ENCODE measurements at regions not wholly inside any gene's neighbourhood (a gene's known extent, or its start where the extent isn't known, plus 50 kb on each side); places are given as distances from the start of the nearest gene placed in this dataset.

- H3K36me3 Mint-ChIP-seq = peaks cover 3% of the 10 kb centered on the region
- ATAC-seq (no peak), DNase-seq (no peak)
- CTCF ChIA-PET = interaction anchor here (0.9 to 1.1 kb wide), 3 partner anchors 36 to 41 kb away, joined by 3 to 4 read pairs (median 3); no protein-coding TSS in a partner anchor
- H3K27me3 Mint-ChIP-seq = no peaks in the 10 kb centered on the region
- H3K4me3 Mint-ChIP-seq = no peak overlapping the region
- H3K4me1 Mint-ChIP-seq = peaks cover 6% of the 10 kb centered on the region
- H3K27ac Mint-ChIP-seq = no peak overlapping the region
- no peaks in the 10 kb centered on the region for H3K9me3 Mint-ChIP-seq (ENCODE audit: low read depth)
Measured at GRCh38 chrX:10077425-10078188, 79.2 kb upstream of the CLCN4 start.

- DNase-seq (no peak), ATAC-seq (no peak)
- H3K27ac Mint-ChIP-seq = no peak overlapping the region
- no peak overlapping the region for H3K4me3 Mint-ChIP-seq
- CTCF ChIA-PET = interaction anchor here (0.9 to 1.1 kb wide), 3 partner anchors 35 to 41 kb away, joined by 3 to 4 read pairs (median 3); no protein-coding TSS in a partner anchor
- no peaks in the 10 kb centered on the region for H3K9me3 Mint-ChIP-seq (ENCODE audit: low read depth)
- H3K27me3 Mint-ChIP-seq = no peaks in the 10 kb centered on the region
- H3K4me1 Mint-ChIP-seq = peaks cover 12% of the 10 kb centered on the region
- peaks cover 2% of the 10 kb centered on the region for H3K36me3 Mint-ChIP-seq
Measured at GRCh38 chrX:10078266-10078665, 78.5 kb upstream of the CLCN4 start.

- DNase-seq = no peak
- Mint-ChIP-seq H3K27me3 (no peaks in the 10 kb centered on the region), H3K27ac (no peak overlapping the region), H3K4me1 (peaks cover 19% of the 10 kb centered on the region), H3K36me3 (peaks cover 2% of the 10 kb centered on the region), H3K4me3 (no peak overlapping the region), H3K9me3 (ENCODE audit: low read depth) (no peaks in the 10 kb centered on the region)
- CTCF ChIA-PET = interaction anchor here (1.1 kb wide), 1 partner anchor 40 kb away, joined by 3 read pairs; no protein-coding TSS in a partner anchor
- ATAC-seq = no peak
Measured at GRCh38 chrX:10079231-10079630, 77.5 kb upstream of the CLCN4 start.

- Mint-ChIP-seq H3K27ac (peak overlapping the region; percentile 96), H3K9me3 (ENCODE audit: low read depth) (no peaks in the 10 kb centered on the region), H3K27me3 (no peaks in the 10 kb centered on the region), H3K36me3 (peaks cover 9% of the 10 kb centered on the region), H3K4me3 (no peak overlapping the region), H3K4me1 (peaks cover 39% of the 10 kb centered on the region)
- DNase-seq = no peak
- no peak for ATAC-seq
- CTCF ChIA-PET = interaction anchor here (0.7 to 5.7 kb wide), 6 partner anchors 15 to 85 kb away, joined by 3 to 47 read pairs (median 6); no protein-coding TSS in a partner anchor
Measured at GRCh38 chrX:10083809-10084208, 73.0 kb upstream of the CLCN4 start.

GRCh38 chrX:10085223-10085622 is 71.6 kb upstream of the CLCN4 start:
- Mint-ChIP-seq H3K9me3 (ENCODE audit: low read depth) (no peaks in the 10 kb centered on the region), H3K36me3 (peaks cover 9% of the 10 kb centered on the region), H3K27me3 (no peaks in the 10 kb centered on the region), H3K27ac (peak overlapping the region; percentile 77), H3K4me3 (no peak overlapping the region), H3K4me1 (peaks cover 42% of the 10 kb centered on the region)
- DNase-seq = peak; percentile 42
- ATAC-seq = peak; percentile 54
- CTCF ChIA-PET = interaction anchor here (0.6 to 5.7 kb wide), 5 partner anchors 10 to 82 kb away, joined by 3 to 47 read pairs (median 5); no protein-coding TSS in a partner anchor

GRCh38 chrX:10086676-10087075 is 70.1 kb upstream of the CLCN4 start:
- H3K27me3 Mint-ChIP-seq = no peaks in the 10 kb centered on the region
- CTCF ChIA-PET = interaction anchor here (5.7 kb wide), 1 partner anchor 25 kb away, joined by 47 read pairs; no protein-coding TSS in a partner anchor
- no peak for ATAC-seq
- no peak overlapping the region for H3K4me3 Mint-ChIP-seq
- peak overlapping the region; percentile 76 for H3K27ac Mint-ChIP-seq
- peaks cover 16% of the 10 kb centered on the region for H3K36me3 Mint-ChIP-seq
- H3K4me1 Mint-ChIP-seq = peaks cover 42% of the 10 kb centered on the region
- DNase-seq = no peak
- H3K9me3 Mint-ChIP-seq (ENCODE audit: low read depth) = no peaks in the 10 kb centered on the region

- no peak overlapping the region for H3K4me3 Mint-ChIP-seq
- H3K36me3 Mint-ChIP-seq = peaks cover 18% of the 10 kb centered on the region
- H3K9me3 Mint-ChIP-seq (ENCODE audit: low read depth) = no peaks in the 10 kb centered on the region
- DNase-seq (no peak), ATAC-seq (no peak)
- peaks cover 38% of the 10 kb centered on the region for H3K4me1 Mint-ChIP-seq
- no peak overlapping the region for H3K27ac Mint-ChIP-seq
- no peaks in the 10 kb centered on the region for H3K27me3 Mint-ChIP-seq
- CTCF ChIA-PET = interaction anchor here (0.6 kb wide), 2 partner anchors 8 to 25 kb away, joined by 3 read pairs; no protein-coding TSS in a partner anchor
Measured at GRCh38 chrX:10087391-10087790, 69.4 kb upstream of the CLCN4 start.

GRCh38 chrX:10089378-10089795 is 67.4 kb upstream of the CLCN4 start:
- H3K4me3 Mint-ChIP-seq = no peak overlapping the region
- no peak for ATAC-seq
- H3K27me3 Mint-ChIP-seq = no peaks in the 10 kb centered on the region
- CTCF ChIA-PET = no interaction called here
- H3K27ac Mint-ChIP-seq = no peak overlapping the region
- H3K4me1 Mint-ChIP-seq = peaks cover 22% of the 10 kb centered on the region
- DNase-seq = no peak
- no peaks in the 10 kb centered on the region for H3K9me3 Mint-ChIP-seq (ENCODE audit: low read depth)
- H3K36me3 Mint-ChIP-seq = peaks cover 20% of the 10 kb centered on the region

GRCh38 chrX:10090319-10090718 is 66.5 kb upstream of the CLCN4 start:
- no peaks in the 10 kb centered on the region for H3K27me3 Mint-ChIP-seq
- no peak overlapping the region for H3K4me3 Mint-ChIP-seq
- ATAC-seq (no peak), DNase-seq (no peak)
- no peak overlapping the region for H3K27ac Mint-ChIP-seq
- H3K4me1 Mint-ChIP-seq = peaks cover 15% of the 10 kb centered on the region
- CTCF ChIA-PET = no interaction called here
- peaks cover 20% of the 10 kb centered on the region for H3K36me3 Mint-ChIP-seq
- H3K9me3 Mint-ChIP-seq (ENCODE audit: low read depth) = no peaks in the 10 kb centered on the region

GRCh38 chrX:10095246-10095645 is 61.5 kb upstream of the CLCN4 start:
- peaks cover 33% of the 10 kb centered on the region for H3K4me1 Mint-ChIP-seq
- no peak overlapping the region for H3K27ac Mint-ChIP-seq
- ATAC-seq (no peak), DNase-seq (no peak)
- peaks cover 29% of the 10 kb centered on the region for H3K36me3 Mint-ChIP-seq
- H3K4me3 Mint-ChIP-seq = no peak overlapping the region
- no peaks in the 10 kb centered on the region for H3K9me3 Mint-ChIP-seq (ENCODE audit: low read depth)
- no peaks in the 10 kb centered on the region for H3K27me3 Mint-ChIP-seq
- CTCF ChIA-PET = interaction anchor here (1.0 to 1.4 kb wide), 4 partner anchors 8 to 100 kb away, joined by 3 to 5 read pairs (median 4); no protein-coding TSS in a partner anchor

GRCh38 chrX:10095698-10096432 is 60.9 kb upstream of the CLCN4 start:
- Mint-ChIP-seq H3K4me1 (peaks cover 38% of the 10 kb centered on the region), H3K9me3 (ENCODE audit: low read depth) (no peaks in the 10 kb centered on the region), H3K27ac (peak overlapping the region; percentile 3), H3K4me3 (no peak overlapping the region), H3K27me3 (no peaks in the 10 kb centered on the region), H3K36me3 (peaks cover 31% of the 10 kb centered on the region)
- CTCF ChIA-PET = interaction anchor here (1.0 to 4.0 kb wide), 7 partner anchors 8 to 100 kb away, joined by 3 to 19 read pairs (median 4); no protein-coding TSS in a partner anchor
- no peak for DNase-seq
- ATAC-seq = no peak

- Mint-ChIP-seq H3K36me3 (peaks cover 26% of the 10 kb centered on the region), H3K27me3 (no peaks in the 10 kb centered on the region), H3K9me3 (ENCODE audit: low read depth) (no peaks in the 10 kb centered on the region), H3K4me1 (peaks cover 38% of the 10 kb centered on the region), H3K27ac (peak overlapping the region; percentile 98), H3K4me3 (peak overlapping the region; percentile 88)
- peak; percentile 78 for DNase-seq
- ATAC-seq = peak; percentile 87
- CTCF ChIA-PET = interaction anchor here (1.6 to 4.0 kb wide), 4 partner anchors 13 to 21 kb away, joined by 4 to 19 read pairs (median 8); no protein-coding TSS in a partner anchor
Measured at GRCh38 chrX:10098270-10098713, 58.5 kb upstream of the CLCN4 start.

GRCh38 chrX:10099411-10099810 is 57.4 kb upstream of the CLCN4 start:
- ATAC-seq (no peak), DNase-seq (no peak)
- CTCF ChIA-PET = interaction anchor here (1.1 to 4.0 kb wide), 6 partner anchors 11 to 104 kb away, joined by 3 to 19 read pairs (median 5); no protein-coding TSS in a partner anchor
- Mint-ChIP-seq H3K4me3 (peak overlapping the region; percentile 88), H3K36me3 (peaks cover 28% of the 10 kb centered on the region), H3K9me3 (ENCODE audit: low read depth) (no peaks in the 10 kb centered on the region), H3K4me1 (peaks cover 38% of the 10 kb centered on the region), H3K27ac (peak overlapping the region; percentile 98), H3K27me3 (no peaks in the 10 kb centered on the region)
